ENCODE measurements at regions not wholly inside any gene's neighbourhood (a gene's known extent, or its start where the extent isn't known, plus 50 kb on each side); places are given as distances from the start of the nearest gene placed in this dataset.

- TF ChIP-seq MYC (IDR thresholded peaks at IDR 0.05; ENCODE audit: low read depth, low read length) (no peak), MAX (IDR thresholded peaks at IDR 0.05; ENCODE audit: low read depth, low read length) (no peak), CTCF (IDR thresholded peaks at IDR 0.05; ENCODE audit: low read depth, low read length) (no peak), POLR2A (IDR thresholded peaks at IDR 0.05; ENCODE audit: extremely low read depth, insufficient read length) (no peak)
- peak; percentile 71 for DNase-seq (ENCODE audit: low read depth)
- H3K4me3 ChIP-seq (ENCODE audit: low read depth, low read length): no peak overlapping the region
Observed at GRCh38 chr1:25028907-25029599, 99.0 kb upstream of the RUNX3 start.

- DNase-seq (ENCODE audit: low read depth): no peak
- no peak overlapping the region for H3K4me3 ChIP-seq (ENCODE audit: low read depth, low read length)
- TF ChIP-seq MAX (IDR thresholded peaks at IDR 0.05; ENCODE audit: low read depth, low read length): no peak
- TF ChIP-seq POLR2A (IDR thresholded peaks at IDR 0.05; ENCODE audit: extremely low read depth, insufficient read length): no peak
- TF ChIP-seq MYC (IDR thresholded peaks at IDR 0.05; ENCODE audit: low read depth, low read length): no peak
- TF ChIP-seq CTCF (IDR thresholded peaks at IDR 0.05; ENCODE audit: low read depth, low read length): no peak
Observed at GRCh38 chr1:25028587-25028906, 98.5 kb upstream of the RUNX3 start.

- no peak for DNase-seq (ENCODE audit: low read depth)
- no peak overlapping the region for H3K4me3 ChIP-seq (ENCODE audit: low read depth, low read length)
- TF ChIP-seq CTCF (IDR thresholded peaks at IDR 0.05; ENCODE audit: low read depth, low read length) (no peak), MAX (IDR thresholded peaks at IDR 0.05; ENCODE audit: low read depth, low read length) (no peak), MYC (IDR thresholded peaks at IDR 0.05; ENCODE audit: low read depth, low read length) (no peak), POLR2A (IDR thresholded peaks at IDR 0.05; ENCODE audit: extremely low read depth, insufficient read length) (no peak)
Observed at GRCh38 chr1:25027822-25028586, 97.9 kb upstream of the RUNX3 start.

- H3K4me3 ChIP-seq (ENCODE audit: low read depth, low read length): no peak overlapping the region
- TF ChIP-seq POLR2A (IDR thresholded peaks at IDR 0.05; ENCODE audit: extremely low read depth, insufficient read length): no peak
- no peak for TF ChIP-seq MAX (IDR thresholded peaks at IDR 0.05; ENCODE audit: low read depth, low read length)
- TF ChIP-seq CTCF (IDR thresholded peaks at IDR 0.05; ENCODE audit: low read depth, low read length): no peak
- TF ChIP-seq MYC (IDR thresholded peaks at IDR 0.05; ENCODE audit: low read depth, low read length): no peak
- DNase-seq (ENCODE audit: low read depth): no peak
Observed at GRCh38 chr1:25026730-25027450, 96.8 kb upstream of the RUNX3 start.

- no peak overlapping the region for H3K4me3 ChIP-seq (ENCODE audit: low read depth, low read length)
- no peak for DNase-seq (ENCODE audit: low read depth)
- TF ChIP-seq POLR2A (IDR thresholded peaks at IDR 0.05; ENCODE audit: extremely low read depth, insufficient read length) (no peak), CTCF (IDR thresholded peaks at IDR 0.05; ENCODE audit: low read depth, low read length) (no peak), MYC (IDR thresholded peaks at IDR 0.05; ENCODE audit: low read depth, low read length) (no peak), MAX (IDR thresholded peaks at IDR 0.05; ENCODE audit: low read depth, low read length) (no peak)
Observed at GRCh38 chr1:25026304-25026703, 96.2 kb upstream of the RUNX3 start.

All from NB4 (cell line).